GM23338 (cell line): ENCODE measurements at regions not wholly inside any gene's neighbourhood (a gene's known extent, or its start where the extent isn't known, plus 50 kb on each side); places are given as distances from the start of the nearest gene placed in this dataset.

Experiments
- ATAC-seq: fragments of 200-7000 bp; cut with Tn5 transposase; 3 replicates; pipeline ENCODE4 v1.9.1; 2020
- DNase-seq: peaks from one replicate; pipeline ENCODE4 v3.0.0-alpha.2; 2015; ENCODE audit warnings: low spot score
- H2AFZ ChIP-seq: fragments of 200-600 bp; sonication (generic); 2 replicates; pipeline ENCODE4 v1.8.0; 2016; ENCODE audit warnings: antibody characterized with exemption, mild to moderate bottlenecking, moderate library complexity
- H3F3A ChIP-seq: fragments of 200-600 bp; sonication (generic); replicated peaks from 2 replicates; pipeline ENCODE4 v1.8.0; 2017; ENCODE audit warnings: antibody characterized with exemption, mixed run types, low read depth
- H3K27ac ChIP-seq: fragments of 200-600 bp; sonication (generic); 2 replicates; pipeline ENCODE4 v1.6.1; 2016; ENCODE audit warnings: low read depth
- H3K27me3 ChIP-seq: fragments of 200-600 bp; sonication (generic); 2 replicates; pipeline ENCODE4 v1.8.0; 2016; ENCODE audit warnings: mild to moderate bottlenecking, mixed run types, moderate library complexity; ENCODE audit not compliant: insufficient read depth
- H3K36me3 ChIP-seq: fragments of 200-600 bp; sonication (generic); 2 replicates; pipeline ENCODE4 v1.8.0; 2016; ENCODE audit warnings: mild to moderate bottlenecking; ENCODE audit not compliant: insufficient read depth
- H3K4me1 ChIP-seq: fragments of 200-600 bp; sonication (generic); 2 replicates; pipeline ENCODE4 v1.8.0; 2016; ENCODE audit warnings: mild to moderate bottlenecking, moderate library complexity; ENCODE audit not compliant: insufficient read depth
- H3K4me2 ChIP-seq: fragments of 200-600 bp; sonication (generic); 2 replicates; pipeline ENCODE4 v1.7.1; 2017; ENCODE audit warnings: mixed run types
- H3K4me3 ChIP-seq: fragments of 200-600 bp; sonication (generic); 2 replicates; pipeline ENCODE4 v1.6.1; 2016; ENCODE audit warnings: mixed run types
- H3K79me2 ChIP-seq: fragments of 200-600 bp; sonication (generic); replicated peaks from 2 replicates; pipeline ENCODE4 v1.8.0; 2017; ENCODE audit warnings: mild to moderate bottlenecking; ENCODE audit not compliant: insufficient read depth
- H3K9me2 ChIP-seq: fragments of 200-600 bp; sonication (generic); 2 replicates; pipeline ENCODE4 v1.8.0; 2017; ENCODE audit not compliant: insufficient read depth
- H4K20me1 ChIP-seq: fragments of 200-600 bp; sonication (generic); replicated peaks from 2 replicates; pipeline ENCODE4 v1.8.0; 2017; ENCODE audit warnings: mild to moderate bottlenecking; ENCODE audit not compliant: insufficient read depth
- H3K27ac Mint-ChIP-seq: 2 replicates; pipeline ENCODE4 v1.8.0; 2020; ENCODE audit warnings: inconsistent platforms, mild to moderate bottlenecking, moderate library complexity, mixed read lengths
- H3K27me3 Mint-ChIP-seq: 3 replicates; pipeline ENCODE4 v1.8.0; 2022; ENCODE audit warnings: low read depth, mild to moderate bottlenecking, moderate library complexity, mixed read lengths, inconsistent platforms; ENCODE audit not compliant: insufficient read depth, poor library complexity
- H3K36me3 Mint-ChIP-seq: 3 replicates; pipeline ENCODE4 v1.8.0; 2021; ENCODE audit warnings: low read depth, mild to moderate bottlenecking, inconsistent platforms, moderate library complexity, mixed read lengths
- H3K4me1 Mint-ChIP-seq: 3 replicates; pipeline ENCODE4 v1.8.0; 2020; ENCODE audit warnings: mild to moderate bottlenecking, inconsistent platforms, mixed read lengths
- H3K4me3 Mint-ChIP-seq: 3 replicates; pipeline ENCODE4 v1.8.0; 2021; ENCODE audit warnings: moderate library complexity, mild to moderate bottlenecking, inconsistent platforms, mixed read lengths
- H3K9me3 Mint-ChIP-seq: 3 replicates; pipeline ENCODE4 v1.8.0; 2020; ENCODE audit warnings: moderate library complexity, mild to moderate bottlenecking, inconsistent platforms, mixed read lengths
- ETS1 ChIP-seq: IDR thresholded peaks from 2 replicates; pipeline ENCODE4 v1.6.1; 2016; ENCODE audit warnings: antibody characterized with exemption
- EZH2 ChIP-seq: fragments of 200-600 bp; sonication (generic); IDR thresholded peaks from one replicate; pipeline ENCODE4 v1.8.0; 2017; ENCODE audit warnings: antibody characterized with exemption, mild to moderate bottlenecking, low read depth; ENCODE audit not compliant: unreplicated experiment
- EZH2phosphoT487 ChIP-seq: fragments of 200-600 bp; sonication (generic); IDR thresholded peaks from one replicate; pipeline ENCODE4 v1.8.1; 2018; ENCODE audit warnings: antibody characterized with exemption; ENCODE audit not compliant: unreplicated experiment
- JUNB ChIP-seq: IDR thresholded peaks from one replicate; pipeline ENCODE4 v1.6.1; 2016; ENCODE audit warnings: antibody characterized with exemption; ENCODE audit not compliant: unreplicated experiment
- NANOG ChIP-seq: IDR thresholded peaks from 2 replicates; pipeline ENCODE4 v1.6.1; 2016; ENCODE audit warnings: antibody characterized with exemption, borderline replicate concordance
- POLR2AphosphoS5 ChIP-seq: IDR thresholded peaks from 2 replicates; pipeline ENCODE4 v1.6.1; 2016; ENCODE audit warnings: antibody characterized with exemption, low read depth
- ZNF331 ChIP-seq: fragments of 250-450 bp; sonication (Bioruptor Pico); IDR thresholded peaks from 2 replicates; pipeline ENCODE4 v1.5.0; 2020; ENCODE audit warnings: low read depth, mild to moderate bottlenecking, moderate library complexity
- TF ChIP-seq, protein P1 (sequence below), 2 experiments: fragments of 200-600 bp in 1 of 2; sonication (generic) in 1 of 2; conservative IDR thresholded peaks; 2 replicates each; pipeline versions ENCODE4 v1.5.1 to v1.6.1; 2016 to 2017; ENCODE audit warnings: antibody characterized with exemption in 2 of 2, low read depth in 2 of 2, mild to moderate bottlenecking in 2 of 2, moderate library complexity in 1 of 2

- Mint-ChIP-seq H3K4me3 (peak overlapping the region; percentile 51; the same call in 1 of the 3 replicates), H3K4me1 (peaks cover 55% of the 10 kb centered on the region), H3K27ac (peak overlapping the region; percentile 94)
Observed at GRCh38 chr5:45057564-45057963, 248.8 kb downstream of the MRPS30 start.

DNA sequence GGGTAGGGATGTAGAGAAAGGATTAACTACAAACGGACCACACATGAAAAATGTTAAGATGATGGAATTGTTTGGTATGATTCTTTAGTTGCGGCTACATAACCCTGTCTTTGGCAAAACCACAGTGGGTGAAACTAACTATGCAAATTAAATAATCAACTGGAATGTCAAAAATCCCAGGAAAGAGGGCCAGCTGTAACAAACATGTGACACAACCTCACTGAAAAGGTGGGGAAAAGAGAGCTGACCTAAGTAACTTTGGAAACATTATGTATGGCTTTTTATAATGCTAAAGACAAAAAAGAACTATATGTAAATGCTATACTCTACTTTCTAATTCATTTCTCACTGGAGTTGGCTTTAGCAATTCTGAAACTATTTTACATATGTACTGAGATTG is 252.0 kb downstream of the MRPS30 start:
- no peak overlapping the region for H3K4me2 ChIP-seq
- no peak for TF ChIP-seq JUNB
- no peak for TF ChIP-seq POLR2AphosphoS5
- peak; percentile 39; the same call in 1 of the 2 replicates for TF ChIP-seq NANOG
- TF ChIP-seq ZNF331, result no peak
- H4K20me1 ChIP-seq, result no peaks in the 10 kb centered on the region
- H3K36me3 ChIP-seq, result no peaks in the 10 kb centered on the region
- peaks cover 41% of the 10 kb centered on the region for H3K4me1 ChIP-seq
- Mint-ChIP-seq H3K27me3 (no peaks in the 10 kb centered on the region), H3K4me3 (no peak overlapping the region; the same call in 2 of the 3 replicates), H3K4me1 (peaks cover 50% of the 10 kb centered on the region), H3K27ac (peak overlapping the region; percentile 90), H3K9me3 (no peaks in the 10 kb centered on the region), H3K36me3 (no peaks in the 10 kb centered on the region)
- H3K9me2 ChIP-seq, result no peaks in the 10 kb centered on the region; the same call in 1 of the 2 replicates
- DNase-seq, result peak; percentile 86
- peak; percentile 79 for ATAC-seq
- no peak overlapping the region for H2AFZ ChIP-seq
- H3F3A ChIP-seq, result no peaks in the 10 kb centered on the region
- peak overlapping the region; percentile 90 for H3K27ac ChIP-seq
- no peaks in the 10 kb centered on the region for H3K79me2 ChIP-seq
- no peak overlapping the region for H3K4me3 ChIP-seq
- H3K27me3 ChIP-seq, result no peaks in the 10 kb centered on the region

More at GRCh38 chr5:45057564-45057963, 248.8 kb downstream of the MRPS30 start:
- H2AFZ ChIP-seq, result no peak overlapping the region
- no peaks in the 10 kb centered on the region for H3F3A ChIP-seq
- H3K9me2 ChIP-seq, result no peaks in the 10 kb centered on the region
- TF ChIP-seq NANOG (peak; percentile 40; the same call in 1 of the 2 replicates), EZH2phosphoT487 (no peak)
- H3K36me3 ChIP-seq, result no peaks in the 10 kb centered on the region
- peak overlapping the region; percentile 56 for H3K4me2 ChIP-seq
- Mint-ChIP-seq H3K9me3 (no peaks in the 10 kb centered on the region), H3K36me3 (no peaks in the 10 kb centered on the region), H3K27me3 (no peaks in the 10 kb centered on the region)
- no peaks in the 10 kb centered on the region for H3K27me3 ChIP-seq
- H3K79me2 ChIP-seq, result no peaks in the 10 kb centered on the region
- DNase-seq, result peak; percentile 57
- no peaks in the 10 kb centered on the region for H4K20me1 ChIP-seq
- H3K4me1 ChIP-seq, result peaks cover 44% of the 10 kb centered on the region
- peak; percentile 69 for ATAC-seq
- H3K27ac ChIP-seq, result peak overlapping the region; percentile 85
- peak overlapping the region; percentile 22; the same call in 1 of the 2 replicates for H3K4me3 ChIP-seq

GRCh38 chr5:45062044-45062443 is 253.3 kb downstream of the MRPS30 start:
- Histone ChIP-seq H3K9me2 (no peaks in the 10 kb centered on the region; the same call in 1 of the 2 replicates), H3K4me1 (peaks cover 38% of the 10 kb centered on the region), H3K36me3 (no peaks in the 10 kb centered on the region), H2AFZ (no peak overlapping the region), H4K20me1 (no peaks in the 10 kb centered on the region), H3K27me3 (no peaks in the 10 kb centered on the region), H3K27ac (peak overlapping the region; percentile 90), H3K79me2 (no peaks in the 10 kb centered on the region), H3K4me3 (no peak overlapping the region), H3F3A (no peaks in the 10 kb centered on the region), H3K4me2 (no peak overlapping the region)
- DNase-seq (no peak), ATAC-seq (no peak)
- peak overlapping the region; percentile 90 for H3K27ac Mint-ChIP-seq
- H3K4me1 Mint-ChIP-seq, result peaks cover 45% of the 10 kb centered on the region
- H3K36me3 Mint-ChIP-seq, result no peaks in the 10 kb centered on the region
- H3K27me3 Mint-ChIP-seq, result no peaks in the 10 kb centered on the region
- no peak overlapping the region for H3K4me3 Mint-ChIP-seq
- TF ChIP-seq ETS1, result no peak
- TF ChIP-seq JUNB, result no peak
- TF ChIP-seq, protein P1, sequence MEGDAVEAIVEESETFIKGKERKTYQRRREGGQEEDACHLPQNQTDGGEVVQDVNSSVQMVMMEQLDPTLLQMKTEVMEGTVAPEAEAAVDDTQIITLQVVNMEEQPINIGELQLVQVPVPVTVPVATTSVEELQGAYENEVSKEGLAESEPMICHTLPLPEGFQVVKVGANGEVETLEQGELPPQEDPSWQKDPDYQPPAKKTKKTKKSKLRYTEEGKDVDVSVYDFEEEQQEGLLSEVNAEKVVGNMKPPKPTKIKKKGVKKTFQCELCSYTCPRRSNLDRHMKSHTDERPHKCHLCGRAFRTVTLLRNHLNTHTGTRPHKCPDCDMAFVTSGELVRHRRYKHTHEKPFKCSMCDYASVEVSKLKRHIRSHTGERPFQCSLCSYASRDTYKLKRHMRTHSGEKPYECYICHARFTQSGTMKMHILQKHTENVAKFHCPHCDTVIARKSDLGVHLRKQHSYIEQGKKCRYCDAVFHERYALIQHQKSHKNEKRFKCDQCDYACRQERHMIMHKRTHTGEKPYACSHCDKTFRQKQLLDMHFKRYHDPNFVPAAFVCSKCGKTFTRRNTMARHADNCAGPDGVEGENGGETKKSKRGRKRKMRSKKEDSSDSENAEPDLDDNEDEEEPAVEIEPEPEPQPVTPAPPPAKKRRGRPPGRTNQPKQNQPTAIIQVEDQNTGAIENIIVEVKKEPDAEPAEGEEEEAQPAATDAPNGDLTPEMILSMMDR (conservative IDR thresholded peaks at IDR 0.05; ENCODE audit: low read depth in 2 of 2), result no peak
- no peak for TF ChIP-seq EZH2
- H3K9me3 Mint-ChIP-seq, result no peaks in the 10 kb centered on the region
